DND-41 (cell line): ENCODE measurements at regions not wholly inside any gene's neighbourhood (a gene's known extent, or its start where the extent isn't known, plus 50 kb on each side); places are given as distances from the start of the nearest gene placed in this dataset.

Experiments
- ATAC-seq: fragments of 200-7000 bp; cut with Tn5 transposase; 3 replicates; pipeline ENCODE4 v1.9.1; 2021; ENCODE audit warnings: low read depth; ENCODE audit not compliant: insufficient read depth
- DNase-seq: peaks from one replicate; pipeline ENCODE4 v3.0.0-alpha.2; 2020
- H2AFZ ChIP-seq: 2 replicates; pipeline ENCODE4 v1.6.0; 2012; ENCODE audit warnings: low read depth, low read length
- H3K27ac ChIP-seq: 2 replicates; pipeline ENCODE4 v1.5.1; 2012; ENCODE audit warnings: low read length, inconsistent platforms
- H3K27me3 ChIP-seq: fragments of 200-600 bp; sonication (generic); 2 replicates; pipeline ENCODE4 v1.6.0; 2012; ENCODE audit warnings: low read length, mild to moderate bottlenecking, inconsistent platforms; ENCODE audit not compliant: insufficient read depth, poor library complexity
- H3K36me3 ChIP-seq: 2 replicates; pipeline ENCODE4 v1.5.1; 2012; ENCODE audit warnings: low read length, inconsistent platforms; ENCODE audit not compliant: insufficient read depth
- H3K4me1 ChIP-seq: 2 replicates; pipeline ENCODE4 v1.5.1; 2012; ENCODE audit warnings: mild to moderate bottlenecking, low read length; ENCODE audit not compliant: insufficient read depth
- H3K4me2 ChIP-seq: 2 replicates; pipeline ENCODE4 v1.6.0; 2012; ENCODE audit warnings: mild to moderate bottlenecking, moderate library complexity, low read length, inconsistent platforms; ENCODE audit not compliant: insufficient read depth
- H3K4me3 ChIP-seq, 2 experiments: fragments of 200-600 bp in 1 of 2; shearing (Covaris generic) in 1 of 2; 2 replicates each; pipeline ENCODE4 v1.5.1; 2012 to 2016; ENCODE audit warnings: inconsistent platforms in 2 of 2, low read length in 2 of 2, mild to moderate bottlenecking in 2 of 2, low read depth in 1 of 2, moderate library complexity in 1 of 2
- H3K79me2 ChIP-seq: 2 replicates; pipeline ENCODE4 v1.6.0; 2012; ENCODE audit warnings: low read length, inconsistent platforms; ENCODE audit not compliant: insufficient read depth
- H3K9ac ChIP-seq: 2 replicates; pipeline ENCODE4 v1.6.0; 2012; ENCODE audit warnings: low read depth, mild to moderate bottlenecking, inconsistent platforms, low read length, moderate library complexity
- H3K9me3 ChIP-seq: 2 replicates; pipeline ENCODE4 v1.5.1; 2012; ENCODE audit warnings: low read length, moderate library complexity, mild to moderate bottlenecking, inconsistent platforms; ENCODE audit not compliant: insufficient read depth, severe bottlenecking
- H4K20me1 ChIP-seq: 2 replicates; pipeline ENCODE4 v1.6.0; 2012; ENCODE audit warnings: low read length; ENCODE audit not compliant: insufficient read depth
- EZH2 ChIP-seq: IDR thresholded peaks from 3 replicates; pipeline ENCODE4 v1.6.1; 2012; ENCODE audit warnings: borderline replicate concordance, low read depth, mild to moderate bottlenecking, moderate library complexity, low read length, inconsistent platforms; ENCODE audit not compliant: severe bottlenecking
- TF ChIP-seq, protein P1 (sequence below): IDR thresholded peaks from 2 replicates; pipeline ENCODE4 v1.5.1; 2012; ENCODE audit warnings: borderline replicate concordance, low read length, moderate library complexity, mild to moderate bottlenecking; ENCODE audit not compliant: poor library complexity, severe bottlenecking; ENCODE audit errors: extremely low read depth

DNA sequence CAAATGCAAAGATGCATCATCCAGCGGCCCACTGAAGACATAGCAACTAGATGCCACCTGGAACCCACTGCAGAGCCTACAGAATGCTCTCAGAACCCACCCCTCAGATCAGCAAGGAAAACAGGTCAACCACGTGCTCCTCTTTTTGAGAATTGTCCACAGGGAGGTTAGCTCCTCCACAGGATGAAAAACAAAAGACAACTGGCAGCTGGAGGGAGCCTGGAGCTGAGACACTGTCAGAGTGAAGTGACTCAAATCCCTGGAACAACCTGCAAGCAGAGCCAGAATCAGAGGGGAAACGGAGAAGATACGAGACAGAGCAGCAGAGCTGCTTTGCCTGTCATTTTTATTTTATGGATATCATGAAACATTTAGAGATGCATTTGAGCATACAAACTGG is 277.6 kb downstream of the GASK1B start:
- no peaks in the 10 kb centered on the region for H3K36me3 ChIP-seq
- no peaks in the 10 kb centered on the region for H3K9me3 ChIP-seq
- H3K79me2 ChIP-seq = no peaks in the 10 kb centered on the region
- no peak overlapping the region for H2AFZ ChIP-seq
- no peak overlapping the region for H3K4me2 ChIP-seq
- TF ChIP-seq EZH2 = no peak
- TF ChIP-seq, protein P1, sequence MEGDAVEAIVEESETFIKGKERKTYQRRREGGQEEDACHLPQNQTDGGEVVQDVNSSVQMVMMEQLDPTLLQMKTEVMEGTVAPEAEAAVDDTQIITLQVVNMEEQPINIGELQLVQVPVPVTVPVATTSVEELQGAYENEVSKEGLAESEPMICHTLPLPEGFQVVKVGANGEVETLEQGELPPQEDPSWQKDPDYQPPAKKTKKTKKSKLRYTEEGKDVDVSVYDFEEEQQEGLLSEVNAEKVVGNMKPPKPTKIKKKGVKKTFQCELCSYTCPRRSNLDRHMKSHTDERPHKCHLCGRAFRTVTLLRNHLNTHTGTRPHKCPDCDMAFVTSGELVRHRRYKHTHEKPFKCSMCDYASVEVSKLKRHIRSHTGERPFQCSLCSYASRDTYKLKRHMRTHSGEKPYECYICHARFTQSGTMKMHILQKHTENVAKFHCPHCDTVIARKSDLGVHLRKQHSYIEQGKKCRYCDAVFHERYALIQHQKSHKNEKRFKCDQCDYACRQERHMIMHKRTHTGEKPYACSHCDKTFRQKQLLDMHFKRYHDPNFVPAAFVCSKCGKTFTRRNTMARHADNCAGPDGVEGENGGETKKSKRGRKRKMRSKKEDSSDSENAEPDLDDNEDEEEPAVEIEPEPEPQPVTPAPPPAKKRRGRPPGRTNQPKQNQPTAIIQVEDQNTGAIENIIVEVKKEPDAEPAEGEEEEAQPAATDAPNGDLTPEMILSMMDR = no peak
- no peaks in the 10 kb centered on the region for H4K20me1 ChIP-seq
- no peaks in the 10 kb centered on the region for H3K4me1 ChIP-seq
- no peak for DNase-seq
- H3K27ac ChIP-seq = no peak overlapping the region
- H3K9ac ChIP-seq = no peak overlapping the region
- ATAC-seq = no peak
- H3K27me3 ChIP-seq = no peaks in the 10 kb centered on the region
- H3K4me3 ChIP-seq = no peak overlapping the region

DNA sequence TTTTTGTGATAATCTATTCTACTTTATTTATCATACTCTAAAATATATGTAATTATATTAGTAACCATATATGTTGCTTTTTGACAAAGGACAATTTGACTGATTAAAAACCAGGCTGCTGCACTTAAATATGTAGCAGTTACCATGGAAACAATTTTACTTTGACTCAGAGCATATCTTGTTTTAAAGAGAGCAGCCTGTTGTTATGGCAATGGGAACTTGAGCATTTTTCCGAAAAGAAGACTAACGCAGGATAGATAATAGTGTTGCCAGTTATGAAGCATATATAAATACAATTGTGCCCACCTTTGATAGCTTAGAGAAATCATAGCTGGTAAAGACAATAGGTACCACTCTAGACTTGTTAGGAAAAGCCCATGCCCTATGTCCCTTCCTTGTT is 283.0 kb downstream of the GASK1B start:
- no peak for ATAC-seq
- H3K27me3 ChIP-seq = no peaks in the 10 kb centered on the region
- DNase-seq = no peak
- no peaks in the 10 kb centered on the region for H3K36me3 ChIP-seq
- no peaks in the 10 kb centered on the region for H3K4me1 ChIP-seq
- H3K79me2 ChIP-seq = no peaks in the 10 kb centered on the region
- no peak overlapping the region for H2AFZ ChIP-seq
- no peaks in the 10 kb centered on the region for H3K9me3 ChIP-seq
- no peak overlapping the region for H3K4me2 ChIP-seq
- TF ChIP-seq, protein P1 = no peak
- no peak for TF ChIP-seq EZH2
- H3K9ac ChIP-seq = no peak overlapping the region
- no peak overlapping the region for H3K27ac ChIP-seq
- no peak overlapping the region for H3K4me3 ChIP-seq
- H4K20me1 ChIP-seq = no peaks in the 10 kb centered on the region

DNA sequence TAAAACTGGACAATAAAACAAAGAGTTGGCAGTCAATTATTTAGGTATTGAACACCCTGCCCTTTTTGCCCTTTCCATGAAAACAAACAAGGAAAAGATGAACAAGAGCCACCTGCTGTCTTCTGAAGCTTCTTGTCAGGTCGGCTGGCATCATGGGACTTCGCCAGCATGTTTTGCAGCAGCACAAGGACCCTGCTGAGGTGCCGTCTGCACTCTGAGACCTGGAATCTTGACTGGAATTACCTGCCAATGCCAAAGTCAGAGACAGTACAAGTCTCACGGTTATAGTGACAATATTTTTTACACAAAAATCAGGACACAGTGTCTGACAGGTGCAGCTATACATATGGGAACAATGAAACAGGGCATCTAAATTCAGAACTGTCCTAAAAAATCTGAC is 284.5 kb downstream of the GASK1B start:
- Histone ChIP-seq H4K20me1 (no peaks in the 10 kb centered on the region), H3K27me3 (no peaks in the 10 kb centered on the region), H3K4me3 (no peak overlapping the region), H3K4me1 (no peaks in the 10 kb centered on the region), H3K27ac (no peak overlapping the region), H3K9ac (no peak overlapping the region), H3K4me2 (no peak overlapping the region), H3K79me2 (no peaks in the 10 kb centered on the region), H2AFZ (no peak overlapping the region), H3K36me3 (no peaks in the 10 kb centered on the region), H3K9me3 (no peaks in the 10 kb centered on the region)
- no peak for ATAC-seq
- TF ChIP-seq, protein P1 = no peak
- TF ChIP-seq EZH2 = no peak
- DNase-seq = no peak

DNA sequence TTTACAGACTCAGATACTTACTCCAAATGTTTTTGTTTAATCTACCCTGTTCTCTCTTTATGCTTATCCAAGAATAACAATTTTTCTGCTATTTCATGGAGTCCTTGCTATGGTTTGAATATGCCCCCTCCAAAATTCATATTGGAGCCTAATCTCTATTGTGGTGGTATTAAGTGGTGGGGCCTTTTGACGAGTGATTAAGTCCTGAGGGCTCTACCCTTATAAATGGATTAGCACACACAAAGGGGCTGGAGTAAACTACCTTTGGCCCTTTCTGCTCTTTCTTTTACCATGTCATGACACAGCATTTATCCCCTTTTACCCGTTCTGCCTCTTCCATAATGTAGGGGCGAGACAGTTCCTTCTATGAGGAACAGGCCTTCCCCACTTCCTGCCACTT is 285.5 kb downstream of the GASK1B start:
- H3K4me3 ChIP-seq = no peak overlapping the region
- no peak for TF ChIP-seq EZH2
- TF ChIP-seq, protein P1 = no peak
- H3K4me1 ChIP-seq = no peaks in the 10 kb centered on the region
- H3K79me2 ChIP-seq = no peaks in the 10 kb centered on the region
- no peaks in the 10 kb centered on the region for H4K20me1 ChIP-seq
- no peaks in the 10 kb centered on the region for H3K27me3 ChIP-seq
- H3K9ac ChIP-seq = no peak overlapping the region
- no peaks in the 10 kb centered on the region for H3K36me3 ChIP-seq
- DNase-seq = no peak
- H3K9me3 ChIP-seq = no peaks in the 10 kb centered on the region
- no peak overlapping the region for H3K4me2 ChIP-seq
- ATAC-seq = no peak
- H2AFZ ChIP-seq = no peak overlapping the region
- H3K27ac ChIP-seq = no peak overlapping the region
